ENCODE measurements at regions not wholly inside any gene's neighbourhood (a gene's known extent, or its start where the extent isn't known, plus 50 kb on each side); places are given as distances from the start of the nearest gene placed in this dataset.

DNA sequence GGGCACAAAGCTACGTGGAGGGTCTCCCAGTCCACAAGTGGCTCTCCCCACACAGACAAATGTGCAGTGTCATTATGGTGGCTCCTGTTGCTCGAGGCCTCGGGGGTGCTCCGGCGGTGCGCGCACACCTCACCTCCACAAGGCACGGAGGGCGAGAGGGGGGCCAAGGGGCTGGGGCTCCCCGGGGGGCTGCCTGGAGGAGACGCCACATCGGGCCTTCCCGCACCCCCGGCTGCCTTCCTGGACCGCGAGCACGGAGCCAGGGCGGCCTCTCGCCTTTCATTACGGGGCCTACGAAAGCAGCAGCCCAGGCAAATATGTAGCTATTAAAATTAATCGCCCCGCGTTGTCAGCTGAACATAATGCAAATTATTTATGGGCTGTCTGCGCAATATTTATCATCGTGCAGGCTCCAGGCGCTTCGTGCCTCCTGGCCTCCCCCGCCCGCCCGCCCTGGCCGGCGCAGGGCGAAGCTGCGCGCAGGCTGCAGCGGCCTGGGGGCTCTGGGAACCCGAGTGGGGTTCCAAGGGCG, 70.8 kb upstream of the BCOR start:
- Mint-ChIP-seq H3K4me3 (peak overlapping the region in 3 of 4 donors; percentile 81 to 98 (median 93)), H3K4me1 (peaks cover 20 to 41% (median 23%) of the 10 kb centered on the region in 3 donors), H3K9me3 (peaks cover 0 to 1% (median 0%) of the 10 kb centered on the region in 3 donors), H3K27ac (peak overlapping the region in 2 of 3 donors; percentile 95 to 99), H3K27me3 (peaks cover 19% of the 10 kb centered on the region), H3K36me3 (peaks cover 2% of the 10 kb centered on the region)

DNA sequence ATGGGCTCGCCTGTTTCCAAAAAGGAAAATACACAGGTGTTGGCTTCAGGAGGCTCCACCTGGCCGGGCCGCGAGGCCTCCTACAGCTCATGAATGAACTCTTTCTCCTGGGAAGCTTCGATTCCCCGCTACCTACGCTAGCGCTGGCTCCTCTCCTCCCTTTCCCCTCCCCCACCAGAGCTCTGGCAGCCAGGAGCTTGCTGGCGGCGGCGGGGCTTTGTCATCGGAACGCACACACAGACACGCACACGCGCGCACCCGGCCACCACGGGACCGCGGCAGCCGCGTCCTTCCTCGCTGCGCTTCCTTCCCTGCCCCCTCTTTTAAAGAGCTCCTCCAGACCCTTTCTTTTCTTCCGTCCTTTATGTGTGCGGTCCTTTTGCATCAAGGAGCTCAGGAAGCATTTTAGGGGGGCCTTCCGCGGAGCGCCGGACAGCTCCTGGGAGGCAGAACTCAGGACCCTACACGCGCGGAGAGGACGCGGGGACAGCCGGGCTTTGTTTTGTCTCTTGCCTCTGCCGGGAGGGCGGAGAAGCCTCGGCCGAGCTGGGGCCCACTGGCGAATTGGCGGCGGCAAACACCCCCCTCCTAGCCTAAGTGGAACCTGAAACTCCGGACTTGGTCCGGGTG, 70.2 kb upstream of the BCOR start:
- Mint-ChIP-seq H3K4me3 (peak overlapping the region; percentile 65 to 93 (median 87)), H3K9me3 (peaks cover 0 to 1% (median 0%) of the 10 kb centered on the region in 3 donors), H3K27me3 (peaks cover 16% of the 10 kb centered on the region), H3K27ac (peak overlapping the region; percentile 79 to 95 (median 92)), H3K36me3 (peaks cover under 1% of the 10 kb centered on the region), H3K4me1 (peaks cover 15 to 35% (median 17%) of the 10 kb centered on the region in 3 donors)

GRCh38 chrX:40167233-40167849, 69.6 kb upstream of the BCOR start:
- peaks cover 15% of the 10 kb centered on the region for H3K27me3 Mint-ChIP-seq
- peak overlapping the region; percentile 79 to 95 (median 92) for H3K27ac Mint-ChIP-seq
- H3K9me3 Mint-ChIP-seq, result peaks cover 0 to 1% (median 0%) of the 10 kb centered on the region in 3 donors
- no peaks in the 10 kb centered on the region for H3K36me3 Mint-ChIP-seq
- peak overlapping the region; percentile 65 to 93 (median 87) for H3K4me3 Mint-ChIP-seq
- H3K4me1 Mint-ChIP-seq, result peaks cover 13 to 33% (median 15%) of the 10 kb centered on the region in 3 donors

DNA sequence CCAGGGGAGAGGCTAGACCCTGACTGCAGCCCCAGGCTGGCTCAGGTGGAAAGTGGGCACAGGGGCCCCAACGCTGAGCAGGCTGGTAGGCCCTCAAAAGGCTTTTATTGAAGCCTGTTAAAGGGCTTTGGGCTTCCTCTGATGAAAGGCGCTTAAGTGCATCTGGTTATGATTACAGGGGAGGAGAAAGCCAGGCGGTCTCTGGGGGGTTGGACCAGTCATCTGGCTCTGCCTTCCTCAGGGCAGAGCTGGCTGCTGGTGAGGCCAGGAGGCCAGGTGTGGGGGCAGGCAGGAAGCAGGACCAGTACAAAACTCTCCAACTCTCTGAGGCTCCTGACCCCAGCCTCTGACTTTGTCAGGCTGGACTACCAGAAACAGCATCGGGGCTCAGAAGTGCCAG, 68.8 kb upstream of the BCOR start:
- peaks cover 0 to 1% (median 0%) of the 10 kb centered on the region in 3 donors for H3K9me3 Mint-ChIP-seq

GRCh38 chrX:40165861-40166260, 68.1 kb upstream of the BCOR start:
- Mint-ChIP-seq H3K9me3 (peaks cover 0 to 1% (median 0%) of the 10 kb centered on the region in 3 donors), H3K27me3 (peaks cover 11% of the 10 kb centered on the region), H3K27ac (peak overlapping the region in 1 of 3 donors; percentile 11), H3K36me3 (no peaks in the 10 kb centered on the region), H3K4me3 (no peak overlapping the region), H3K4me1 (peaks cover 10 to 29% (median 14%) of the 10 kb centered on the region in 3 donors)

More for the DNA sequence above, 68.8 kb upstream of the BCOR start:
- Mint-ChIP-seq H3K27me3 (peaks cover 15% of the 10 kb centered on the region), H3K4me3 (peak overlapping the region in 3 of 4 donors; percentile 65 to 93 (median 81)), H3K36me3 (no peaks in the 10 kb centered on the region), H3K4me1 (peaks cover 13 to 33% (median 17%) of the 10 kb centered on the region in 3 donors), H3K27ac (peak overlapping the region in 2 of 3 donors; percentile 79 to 95)

GRCh38 chrX:40165206-40165605, 67.4 kb upstream of the BCOR start:
- Mint-ChIP-seq H3K4me3 (no peak overlapping the region), H3K27ac (no peak overlapping the region), H3K4me1 (peaks cover 6 to 25% (median 11%) of the 10 kb centered on the region in 3 donors), H3K27me3 (peaks cover 11% of the 10 kb centered on the region), H3K9me3 (peaks cover 0 to 1% (median 0%) of the 10 kb centered on the region in 3 donors), H3K36me3 (no peaks in the 10 kb centered on the region)

GRCh38 chrX:40164751-40165150, 67.0 kb upstream of the BCOR start:
- peaks cover 6 to 20% (median 11%) of the 10 kb centered on the region in 3 donors for H3K4me1 Mint-ChIP-seq
- H3K36me3 Mint-ChIP-seq, result no peaks in the 10 kb centered on the region
- peaks cover 11% of the 10 kb centered on the region for H3K27me3 Mint-ChIP-seq
- peak overlapping the region in 1 of 4 donors; percentile 30 for H3K4me3 Mint-ChIP-seq
- H3K9me3 Mint-ChIP-seq, result peaks cover 0 to 1% (median 0%) of the 10 kb centered on the region in 3 donors
- no peak overlapping the region for H3K27ac Mint-ChIP-seq

DNA sequence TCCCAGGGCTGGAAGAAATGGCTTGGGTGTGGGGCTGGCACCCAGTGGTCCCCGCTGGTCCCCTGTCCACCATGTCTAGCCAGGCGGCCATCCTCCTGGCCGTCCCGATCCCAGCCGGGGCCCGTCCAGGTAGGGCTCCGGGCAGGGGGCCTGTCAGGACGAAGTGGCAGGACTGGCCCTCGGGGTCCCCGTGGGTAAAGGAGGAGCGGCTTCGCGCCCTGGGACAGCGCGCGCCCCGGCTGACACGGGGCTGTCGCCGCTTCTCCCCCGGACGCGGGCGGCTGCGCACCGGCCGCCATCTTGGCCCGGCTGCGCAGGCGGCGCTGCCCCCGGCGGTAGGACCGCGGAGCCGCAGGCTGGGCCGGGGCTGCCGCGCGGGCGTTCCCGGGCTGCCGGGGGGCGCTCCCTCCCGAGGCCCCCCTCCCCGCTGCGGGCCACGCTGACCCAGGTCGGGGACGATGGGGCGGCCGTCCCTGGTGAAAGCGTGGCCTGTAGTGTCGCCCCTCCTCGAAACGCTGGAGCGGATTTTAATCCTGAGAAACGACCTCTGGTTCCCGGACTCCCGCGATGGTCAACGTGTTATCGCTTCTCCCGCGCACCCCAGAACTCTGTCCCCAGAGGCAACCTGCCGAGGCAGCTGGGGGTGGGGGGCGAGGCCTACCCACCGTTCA, 60.4 kb upstream of the BCOR start:
- Mint-ChIP-seq H3K36me3 (no peaks in the 10 kb centered on the region), H3K9me3 (peaks cover 0 to 3% (median 0%) of the 10 kb centered on the region in 3 donors), H3K4me3 (peak overlapping the region; percentile 79 to 91 (median 88)), H3K27me3 (peaks cover 9% of the 10 kb centered on the region), H3K27ac (peak overlapping the region in 2 of 3 donors; percentile 26 to 81), H3K4me1 (peaks cover 7 to 13% (median 8%) of the 10 kb centered on the region in 3 donors)

DNA sequence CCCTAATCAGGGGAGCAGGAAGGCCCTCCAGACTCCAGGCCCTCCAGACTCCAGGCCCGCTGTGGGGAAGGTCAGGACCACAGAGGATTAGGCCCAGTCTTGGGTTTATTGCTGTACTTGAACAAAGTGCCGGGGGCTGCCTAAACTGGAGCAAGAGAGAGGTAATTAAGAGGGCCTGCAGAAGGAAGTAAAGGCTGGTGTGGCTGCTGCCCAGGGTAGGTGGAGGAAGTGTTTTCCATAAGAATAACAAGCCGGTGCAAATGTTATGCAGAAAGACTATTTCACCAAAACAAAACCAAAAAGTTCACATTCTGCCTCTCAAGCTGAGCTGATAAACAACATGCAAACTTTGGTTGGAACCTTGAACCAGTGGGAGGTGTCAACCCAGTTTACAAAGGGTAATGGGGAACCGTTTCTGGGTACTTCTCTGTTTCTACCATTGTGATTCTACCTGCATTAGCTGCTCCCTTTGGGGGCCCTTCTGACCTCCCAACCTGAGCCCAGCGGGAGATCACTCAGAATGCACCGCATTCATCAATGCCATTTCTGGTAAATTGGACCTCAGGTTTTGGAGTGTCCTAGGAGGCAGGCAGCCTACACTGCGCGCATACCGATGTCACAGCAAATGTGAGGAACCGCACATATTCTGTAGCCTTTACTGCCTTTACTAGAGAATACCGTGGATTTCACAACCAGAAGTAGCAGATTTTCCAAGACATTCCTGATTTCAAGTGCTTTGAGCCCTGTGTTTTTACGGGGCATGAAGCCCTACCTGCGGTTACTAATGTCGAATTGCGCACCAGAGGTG, 59.7 kb upstream of the BCOR start:
- Mint-ChIP-seq H3K27ac (peak overlapping the region; percentile 67 to 81 (median 71)), H3K36me3 (no peaks in the 10 kb centered on the region), H3K4me1 (peaks cover 7 to 13% (median 8%) of the 10 kb centered on the region in 3 donors), H3K27me3 (peaks cover 9% of the 10 kb centered on the region), H3K4me3 (peak overlapping the region; percentile 18 to 88 (median 48)), H3K9me3 (peaks cover 0 to 3% (median 0%) of the 10 kb centered on the region in 3 donors)

- Mint-ChIP-seq H3K4me1 (peaks cover 7 to 11% (median 8%) of the 10 kb centered on the region in 3 donors), H3K4me3 (peak overlapping the region; percentile 18 to 88 (median 42)), H3K36me3 (no peaks in the 10 kb centered on the region), H3K9me3 (peaks cover 0 to 3% (median 0%) of the 10 kb centered on the region in 3 donors), H3K27ac (peak overlapping the region in 2 of 3 donors; percentile 67 to 71), H3K27me3 (peaks cover 13% of the 10 kb centered on the region)
Observed at GRCh38 chrX:40156470-40157227, 58.9 kb upstream of the BCOR start.

- peaks cover 7 to 11% (median 8%) of the 10 kb centered on the region in 3 donors for H3K4me1 Mint-ChIP-seq
- H3K27me3 Mint-ChIP-seq, result peaks cover 13% of the 10 kb centered on the region
- H3K27ac Mint-ChIP-seq, result peak overlapping the region in 1 of 3 donors; percentile 68
- H3K9me3 Mint-ChIP-seq, result peaks cover 0 to 3% (median 0%) of the 10 kb centered on the region in 3 donors
- no peaks in the 10 kb centered on the region for H3K36me3 Mint-ChIP-seq
- H3K4me3 Mint-ChIP-seq, result peak overlapping the region in 3 of 4 donors; percentile 80 to 89 (median 82)
Observed at GRCh38 chrX:40155589-40156469, 58.1 kb upstream of the BCOR start.

- Mint-ChIP-seq H3K4me1 (peaks cover 8 to 16% (median 13%) of the 10 kb centered on the region in 3 donors), H3K4me3 (peak overlapping the region; percentile 80 to 92 (median 86)), H3K27ac (peak overlapping the region in 2 of 3 donors; percentile 68 to 87), H3K27me3 (peaks cover 14% of the 10 kb centered on the region), H3K36me3 (no peaks in the 10 kb centered on the region), H3K9me3 (peaks cover 0 to 3% (median 0%) of the 10 kb centered on the region in 3 donors)
Observed at GRCh38 chrX:40154853-40155588, 57.3 kb upstream of the BCOR start.
